ENCODE measurements at regions not wholly inside any gene's neighbourhood (a gene's known extent, or its start where the extent isn't known, plus 50 kb on each side); places are given as distances from the start of the nearest gene placed in this dataset.

GRCh38 chr4:24076811-24077210 lies 187.0 kb upstream of the PPARGC1A start (continued):
- TF ChIP-seq E2F6 (IDR thresholded peaks at IDR 0.05; ENCODE audit: borderline replicate concordance, low read depth) (no peak), EP300 (IDR thresholded peaks at IDR 0.05) (no peak), HOXB13 (CRISPR knock-in tag; IDR thresholded peaks at IDR 0.05; ENCODE audit: low read depth) (no peak), FOSL2 (IDR thresholded peaks at IDR 0.05) (no peak), FOSL2 (CRISPR knock-in tag; IDR thresholded peaks at IDR 0.05) (no peak)

DNA sequence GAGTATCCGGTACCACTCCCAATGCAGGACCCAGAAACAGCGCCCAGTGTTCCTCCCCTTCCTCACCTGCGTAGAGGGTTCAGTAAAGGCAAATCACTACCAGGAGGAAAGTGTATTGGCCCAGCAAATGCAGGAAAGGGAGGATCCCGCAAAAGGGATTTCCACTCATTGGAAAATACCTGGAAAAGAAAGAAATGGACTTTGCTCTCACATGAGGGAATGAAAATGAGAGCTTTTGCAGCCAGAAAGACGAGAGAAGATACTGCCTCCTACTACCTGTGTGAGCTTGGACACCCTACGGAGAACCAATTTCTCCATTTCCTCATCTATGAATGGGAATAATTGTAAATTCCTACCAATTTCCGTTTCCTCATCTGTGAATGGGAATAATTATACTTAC lies 184.1 kb upstream of the PPARGC1A start:
- H3K4me3 ChIP-seq: no peak overlapping the region
- CTCF ChIA-PET: no interaction called here

DNA sequence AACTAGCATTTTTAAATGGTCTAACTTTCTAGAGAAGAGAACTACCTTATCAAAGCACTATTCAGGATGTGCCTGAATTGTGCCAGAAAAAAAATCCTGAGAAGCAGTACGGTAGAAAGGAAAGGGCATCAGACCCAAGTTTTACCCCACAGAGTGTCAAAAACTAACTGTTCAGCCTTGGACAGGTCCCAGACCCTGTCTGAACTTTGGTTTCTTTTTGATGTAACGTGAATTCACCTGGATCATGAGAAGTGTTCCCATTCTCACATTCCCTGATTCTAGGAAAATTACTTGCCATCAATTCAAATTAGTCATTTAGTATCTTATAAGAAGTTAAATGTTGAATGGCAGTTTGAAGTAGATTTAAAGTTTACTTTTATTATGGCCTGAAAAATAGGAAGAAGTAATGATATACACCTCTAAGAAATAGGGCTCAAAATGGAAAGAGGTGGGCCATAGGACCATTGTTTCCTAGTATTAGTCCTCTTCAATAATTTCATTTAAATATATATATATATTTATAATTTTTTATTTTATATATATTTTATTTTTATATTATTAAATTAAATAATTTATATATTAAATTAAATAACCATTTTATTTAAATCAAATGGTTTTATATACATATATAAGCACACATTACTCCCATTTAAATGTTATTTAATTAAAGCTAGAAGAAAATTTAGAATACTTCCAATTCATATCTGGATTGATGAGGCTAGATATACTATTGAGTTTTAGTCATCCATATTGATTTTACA lies 181.9 kb upstream of the PPARGC1A start:
- no peak for DNase-seq (ENCODE audit: low read depth in 1 of 2, low spot score in 1 of 2)
- TF ChIP-seq BCL3 (IDR thresholded peaks at IDR 0.05) (no peak), MAX (IDR thresholded peaks at IDR 0.05) (no peak), NFE2L2 (conservative IDR thresholded peaks at IDR 0.05; ENCODE audit: low read length) (no peak), FOXS1 (CRISPR knock-in tag; IDR thresholded peaks at IDR 0.05) (no peak), JUN (IDR thresholded peaks at IDR 0.05) (no peak), FOSB (CRISPR knock-in tag; IDR thresholded peaks at IDR 0.05) (no peak), HDAC2 (IDR thresholded peaks at IDR 0.05) (no peak)
- TF ChIP-seq, protein P1, sequence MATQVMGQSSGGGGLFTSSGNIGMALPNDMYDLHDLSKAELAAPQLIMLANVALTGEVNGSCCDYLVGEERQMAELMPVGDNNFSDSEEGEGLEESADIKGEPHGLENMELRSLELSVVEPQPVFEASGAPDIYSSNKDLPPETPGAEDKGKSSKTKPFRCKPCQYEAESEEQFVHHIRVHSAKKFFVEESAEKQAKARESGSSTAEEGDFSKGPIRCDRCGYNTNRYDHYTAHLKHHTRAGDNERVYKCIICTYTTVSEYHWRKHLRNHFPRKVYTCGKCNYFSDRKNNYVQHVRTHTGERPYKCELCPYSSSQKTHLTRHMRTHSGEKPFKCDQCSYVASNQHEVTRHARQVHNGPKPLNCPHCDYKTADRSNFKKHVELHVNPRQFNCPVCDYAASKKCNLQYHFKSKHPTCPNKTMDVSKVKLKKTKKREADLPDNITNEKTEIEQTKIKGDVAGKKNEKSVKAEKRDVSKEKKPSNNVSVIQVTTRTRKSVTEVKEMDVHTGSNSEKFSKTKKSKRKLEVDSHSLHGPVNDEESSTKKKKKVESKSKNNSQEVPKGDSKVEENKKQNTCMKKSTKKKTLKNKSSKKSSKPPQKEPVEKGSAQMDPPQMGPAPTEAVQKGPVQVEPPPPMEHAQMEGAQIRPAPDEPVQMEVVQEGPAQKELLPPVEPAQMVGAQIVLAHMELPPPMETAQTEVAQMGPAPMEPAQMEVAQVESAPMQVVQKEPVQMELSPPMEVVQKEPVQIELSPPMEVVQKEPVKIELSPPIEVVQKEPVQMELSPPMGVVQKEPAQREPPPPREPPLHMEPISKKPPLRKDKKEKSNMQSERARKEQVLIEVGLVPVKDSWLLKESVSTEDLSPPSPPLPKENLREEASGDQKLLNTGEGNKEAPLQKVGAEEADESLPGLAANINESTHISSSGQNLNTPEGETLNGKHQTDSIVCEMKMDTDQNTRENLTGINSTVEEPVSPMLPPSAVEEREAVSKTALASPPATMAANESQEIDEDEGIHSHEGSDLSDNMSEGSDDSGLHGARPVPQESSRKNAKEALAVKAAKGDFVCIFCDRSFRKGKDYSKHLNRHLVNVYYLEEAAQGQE (IDR thresholded peaks at IDR 0.05): no peak
- H3K27ac ChIP-seq: no peak overlapping the region
- H3K4me2 ChIP-seq: no peak overlapping the region
- no peak for ATAC-seq
- ChIA-PET POLR2A (no interaction called here), CTCF (interaction anchor here (0.5 kb wide), 1 partner anchor 305 kb away, joined by 4 read pairs; no protein-coding TSS in a partner anchor)
- no peak for FAIRE-seq
- no peaks in the 10 kb centered on the region for H3K9me3 ChIP-seq
- WGBS (ENCODE audit: missing lambda C conversion rate): 25% methylated on average over 2 of the region's 2 CpGs
- H3K4me1 ChIP-seq: 0 out of 3 replicates have a peak, but pooled peaks cover 2% of the 10 kb centered on the region
- H3K4me3 ChIP-seq: no peak overlapping the region

More for the DNA sequence above, 184.1 kb upstream of the PPARGC1A start:
- 40% methylated on average over 7 of the region's 7 CpGs for WGBS (ENCODE audit: missing lambda C conversion rate)
- Histone ChIP-seq H3K4me1 (no peaks in the 10 kb centered on the region), H3K27ac (no peak overlapping the region), H3K9me3 (no peaks in the 10 kb centered on the region), H3K4me2 (no peak overlapping the region)
- POLR2A ChIA-PET: no interaction called here
- ATAC-seq: no peak
- no peak for DNase-seq (ENCODE audit: low read depth in 1 of 2, low spot score in 1 of 2)
- TF ChIP-seq, protein P2, sequence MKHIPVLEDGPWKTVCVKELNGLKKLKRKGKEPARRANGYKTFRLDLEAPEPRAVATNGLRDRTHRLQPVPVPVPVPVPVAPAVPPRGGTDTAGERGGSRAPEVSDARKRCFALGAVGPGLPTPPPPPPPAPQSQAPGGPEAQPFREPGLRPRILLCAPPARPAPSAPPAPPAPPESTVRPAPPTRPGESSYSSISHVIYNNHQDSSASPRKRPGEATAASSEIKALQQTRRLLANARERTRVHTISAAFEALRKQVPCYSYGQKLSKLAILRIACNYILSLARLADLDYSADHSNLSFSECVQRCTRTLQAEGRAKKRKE (CRISPR knock-in tag; IDR thresholded peaks at IDR 0.05; ENCODE audit: low read depth): no peak
- no peak for TF ChIP-seq CBX8 (IDR thresholded peaks at IDR 0.05)
- no peak for TF ChIP-seq ELK1 (IDR thresholded peaks at IDR 0.05; ENCODE audit: low read depth, low read length)
- no peak for TF ChIP-seq FOXS1 (CRISPR knock-in tag; IDR thresholded peaks at IDR 0.05)
- TF ChIP-seq RNF2 (IDR thresholded peaks at IDR 0.05; ENCODE audit: borderline replicate concordance, low read depth): no peak
- TF ChIP-seq POLR2AphosphoS2 (conservative IDR thresholded peaks at IDR 0.05; ENCODE audit: low read length): no peak
- TF ChIP-seq MAZ (IDR thresholded peaks at IDR 0.05; ENCODE audit: borderline replicate concordance, low read depth, low read length): no peak
- TF ChIP-seq, protein P3, sequence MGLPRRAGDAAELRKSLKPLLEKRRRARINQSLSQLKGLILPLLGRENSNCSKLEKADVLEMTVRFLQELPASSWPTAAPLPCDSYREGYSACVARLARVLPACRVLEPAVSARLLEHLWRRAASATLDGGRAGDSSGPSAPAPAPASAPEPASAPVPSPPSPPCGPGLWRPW (IDR thresholded peaks at IDR 0.05): no peak
- TF ChIP-seq JUN (IDR thresholded peaks at IDR 0.05): no peak
- no peak for TF ChIP-seq HDAC2 (IDR thresholded peaks at IDR 0.05)
- no peak for TF ChIP-seq HOXA7 (CRISPR knock-in tag; IDR thresholded peaks at IDR 0.05)
- TF ChIP-seq NPAS2 (CRISPR knock-in tag; IDR thresholded peaks at IDR 0.05; ENCODE audit: borderline replicate concordance): no peak
- no peak for TF ChIP-seq RFX5 (IDR thresholded peaks at IDR 0.05)
- no peak for TF ChIP-seq E2F6 (IDR thresholded peaks at IDR 0.05; ENCODE audit: borderline replicate concordance, low read depth)
- FAIRE-seq: no peak

Measured in A549 (cell line).